Stimulated activated CD4-positive, alpha-beta T cell treated with anti-CD3 and anti-CD28 coated beads, Interleukin-12 subunit alpha, Interleukin-12 subunit beta, amount 100 ng/mL, for 24 hours (primary cell): ENCODE measurements at regions not wholly inside any gene's neighbourhood (a gene's known extent, or its start where the extent isn't known, plus 50 kb on each side); places are given as distances from the start of the nearest gene placed in this dataset.

Experiments used
- DNase-seq, 2 experiments: peaks; one replicate each; pipeline ENCODE4 v3.0.0-alpha.2; 2020; ENCODE audit warnings: low read depth in 2 of 2

- DNase-seq, result no peak
These were observed 425.3 kb upstream of the MKI67 start for GRCh38 chr10:128551475-128551874.

- DNase-seq, result no peak
These were observed 427.5 kb upstream of the MKI67 start for GRCh38 chr10:128553755-128554154.

- no peak for DNase-seq
These were observed 430.2 kb upstream of the MKI67 start for GRCh38 chr10:128556182-128557110.

GRCh38 chr10:128557149-128557710, 431.0 kb upstream of the MKI67 start:
- no peak for DNase-seq

- no peak for DNase-seq
These were observed 434.2 kb upstream of the MKI67 start for GRCh38 chr10:128560406-128560805.

GRCh38 chr10:128560993-128561392, 434.8 kb upstream of the MKI67 start:
- DNase-seq, result no peak

GRCh38 chr10:128563387-128563786, 437.2 kb upstream of the MKI67 start:
- no peak for DNase-seq

GRCh38 chr10:128563904-128564303, 437.7 kb upstream of the MKI67 start:
- DNase-seq, result no peak

GRCh38 chr10:128566361-128566968, 440.2 kb upstream of the MKI67 start:
- no peak for DNase-seq

GRCh38 chr10:128567551-128567950, 441.3 kb upstream of the MKI67 start:
- DNase-seq, result no peak

GRCh38 chr10:128568041-128568440, 441.8 kb upstream of the MKI67 start:
- no peak for DNase-seq

- DNase-seq, result no peak
These were observed 442.3 kb upstream of the MKI67 start for GRCh38 chr10:128568491-128568890.

- no peak for DNase-seq
These were observed 443.0 kb upstream of the MKI67 start for GRCh38 chr10:128568990-128569945.

- no peak for DNase-seq
These were observed 444.2 kb upstream of the MKI67 start for GRCh38 chr10:128570319-128570995.

- no peak for DNase-seq
These were observed 444.8 kb upstream of the MKI67 start for GRCh38 chr10:128571071-128571470.

- DNase-seq, result no peak
These were observed 445.5 kb upstream of the MKI67 start for GRCh38 chr10:128571745-128572144.

- DNase-seq, result no peak
These were observed 446.5 kb upstream of the MKI67 start for GRCh38 chr10:128572696-128573095.

- no peak for DNase-seq
These were observed 447.1 kb upstream of the MKI67 start for GRCh38 chr10:128573281-128573845.

- DNase-seq, result no peak
These were observed 447.8 kb upstream of the MKI67 start for GRCh38 chr10:128573986-128574385.

GRCh38 chr10:128574581-128575210, 448.5 kb upstream of the MKI67 start:
- no peak for DNase-seq
